ENCODE measurements at regions not wholly inside any gene's neighbourhood (a gene's known extent, or its start where the extent isn't known, plus 50 kb on each side); places are given as distances from the start of the nearest gene placed in this dataset.

DNA sequence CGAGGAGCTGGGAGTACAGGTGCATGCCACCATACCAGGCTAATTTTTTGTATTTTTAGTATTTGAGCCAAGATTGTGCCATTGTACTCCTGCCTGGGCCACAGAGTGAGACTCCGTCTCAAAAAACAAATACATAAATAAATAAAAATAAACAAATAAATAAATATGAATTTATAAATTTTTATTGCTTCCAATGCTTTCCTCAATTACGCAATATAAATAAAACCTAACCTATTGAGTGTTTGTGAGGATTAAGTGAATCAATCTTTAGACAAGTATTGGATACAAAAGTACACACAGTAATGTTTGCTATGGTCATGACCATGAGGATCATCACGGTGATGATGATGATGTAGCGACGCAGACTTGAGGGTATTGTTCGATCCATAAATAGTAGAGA is 257.4 kb downstream of the ASXL3 start:
- TF ChIP-seq, protein P1, sequence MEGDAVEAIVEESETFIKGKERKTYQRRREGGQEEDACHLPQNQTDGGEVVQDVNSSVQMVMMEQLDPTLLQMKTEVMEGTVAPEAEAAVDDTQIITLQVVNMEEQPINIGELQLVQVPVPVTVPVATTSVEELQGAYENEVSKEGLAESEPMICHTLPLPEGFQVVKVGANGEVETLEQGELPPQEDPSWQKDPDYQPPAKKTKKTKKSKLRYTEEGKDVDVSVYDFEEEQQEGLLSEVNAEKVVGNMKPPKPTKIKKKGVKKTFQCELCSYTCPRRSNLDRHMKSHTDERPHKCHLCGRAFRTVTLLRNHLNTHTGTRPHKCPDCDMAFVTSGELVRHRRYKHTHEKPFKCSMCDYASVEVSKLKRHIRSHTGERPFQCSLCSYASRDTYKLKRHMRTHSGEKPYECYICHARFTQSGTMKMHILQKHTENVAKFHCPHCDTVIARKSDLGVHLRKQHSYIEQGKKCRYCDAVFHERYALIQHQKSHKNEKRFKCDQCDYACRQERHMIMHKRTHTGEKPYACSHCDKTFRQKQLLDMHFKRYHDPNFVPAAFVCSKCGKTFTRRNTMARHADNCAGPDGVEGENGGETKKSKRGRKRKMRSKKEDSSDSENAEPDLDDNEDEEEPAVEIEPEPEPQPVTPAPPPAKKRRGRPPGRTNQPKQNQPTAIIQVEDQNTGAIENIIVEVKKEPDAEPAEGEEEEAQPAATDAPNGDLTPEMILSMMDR (IDR thresholded peaks at IDR 0.05): no peak
- no peak for TF ChIP-seq POLR2A (IDR thresholded peaks at IDR 0.05)

All from body of pancreas (tissue), 4 donors.